Nephron progenitor cell (in vitro differentiated cells): ENCODE measurements at regions not wholly inside any gene's neighbourhood (a gene's known extent, or its start where the extent isn't known, plus 50 kb on each side); places are given as distances from the start of the nearest gene placed in this dataset.

Source experiments
- DNase-seq: peaks from one replicate; pipeline ENCODE4 v3.0.0; 2021
- H3K27ac Mint-ChIP-seq: 2 replicates; pipeline ENCODE4 v1.8.0; 2021; ENCODE audit warnings: mild to moderate bottlenecking, moderate library complexity, mixed read lengths
- H3K27me3 Mint-ChIP-seq: 2 replicates; pipeline ENCODE4 v1.8.0; 2021; ENCODE audit warnings: mild to moderate bottlenecking, low read depth, mixed read lengths; ENCODE audit not compliant: poor library complexity
- H3K36me3 Mint-ChIP-seq: 2 replicates; pipeline ENCODE4 v1.8.0; 2021; ENCODE audit warnings: low read depth, mixed read lengths
- H3K4me1 Mint-ChIP-seq: 2 replicates; pipeline ENCODE4 v1.8.0; 2021; ENCODE audit warnings: mixed read lengths
- H3K4me3 Mint-ChIP-seq: 2 replicates; pipeline ENCODE4 v1.8.0; 2021; ENCODE audit warnings: mild to moderate bottlenecking, moderate library complexity, mixed read lengths
- H3K9me3 Mint-ChIP-seq: 2 replicates; pipeline ENCODE4 v1.8.0; 2021; ENCODE audit warnings: mild to moderate bottlenecking, moderate library complexity, mixed read lengths
- TF ChIP-seq, protein P1 (sequence below): fragments of 200-600 bp; sonication (generic); IDR thresholded peaks from 2 replicates; pipeline ENCODE4 v1.5.0; 2021; ENCODE audit warnings: antibody characterized with exemption

GRCh38 chr11:95702526-95702925, 87.1 kb downstream of the FAM76B start:
- Mint-ChIP-seq H3K4me3 (no peak overlapping the region), H3K4me1 (peaks cover 24% of the 10 kb centered on the region), H3K27ac (no peak overlapping the region), H3K27me3 (no peaks in the 10 kb centered on the region), H3K9me3 (no peaks in the 10 kb centered on the region), H3K36me3 (no peaks in the 10 kb centered on the region)
- TF ChIP-seq, protein P1, sequence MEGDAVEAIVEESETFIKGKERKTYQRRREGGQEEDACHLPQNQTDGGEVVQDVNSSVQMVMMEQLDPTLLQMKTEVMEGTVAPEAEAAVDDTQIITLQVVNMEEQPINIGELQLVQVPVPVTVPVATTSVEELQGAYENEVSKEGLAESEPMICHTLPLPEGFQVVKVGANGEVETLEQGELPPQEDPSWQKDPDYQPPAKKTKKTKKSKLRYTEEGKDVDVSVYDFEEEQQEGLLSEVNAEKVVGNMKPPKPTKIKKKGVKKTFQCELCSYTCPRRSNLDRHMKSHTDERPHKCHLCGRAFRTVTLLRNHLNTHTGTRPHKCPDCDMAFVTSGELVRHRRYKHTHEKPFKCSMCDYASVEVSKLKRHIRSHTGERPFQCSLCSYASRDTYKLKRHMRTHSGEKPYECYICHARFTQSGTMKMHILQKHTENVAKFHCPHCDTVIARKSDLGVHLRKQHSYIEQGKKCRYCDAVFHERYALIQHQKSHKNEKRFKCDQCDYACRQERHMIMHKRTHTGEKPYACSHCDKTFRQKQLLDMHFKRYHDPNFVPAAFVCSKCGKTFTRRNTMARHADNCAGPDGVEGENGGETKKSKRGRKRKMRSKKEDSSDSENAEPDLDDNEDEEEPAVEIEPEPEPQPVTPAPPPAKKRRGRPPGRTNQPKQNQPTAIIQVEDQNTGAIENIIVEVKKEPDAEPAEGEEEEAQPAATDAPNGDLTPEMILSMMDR: no peak
- DNase-seq: no peak

- H3K27me3 Mint-ChIP-seq: peaks cover 3% of the 10 kb centered on the region
- no peak for DNase-seq
- H3K27ac Mint-ChIP-seq: peak overlapping the region; percentile 27
Observed at GRCh38 chr11:95700471-95700817, 89.1 kb downstream of the FAM76B start.

DNA sequence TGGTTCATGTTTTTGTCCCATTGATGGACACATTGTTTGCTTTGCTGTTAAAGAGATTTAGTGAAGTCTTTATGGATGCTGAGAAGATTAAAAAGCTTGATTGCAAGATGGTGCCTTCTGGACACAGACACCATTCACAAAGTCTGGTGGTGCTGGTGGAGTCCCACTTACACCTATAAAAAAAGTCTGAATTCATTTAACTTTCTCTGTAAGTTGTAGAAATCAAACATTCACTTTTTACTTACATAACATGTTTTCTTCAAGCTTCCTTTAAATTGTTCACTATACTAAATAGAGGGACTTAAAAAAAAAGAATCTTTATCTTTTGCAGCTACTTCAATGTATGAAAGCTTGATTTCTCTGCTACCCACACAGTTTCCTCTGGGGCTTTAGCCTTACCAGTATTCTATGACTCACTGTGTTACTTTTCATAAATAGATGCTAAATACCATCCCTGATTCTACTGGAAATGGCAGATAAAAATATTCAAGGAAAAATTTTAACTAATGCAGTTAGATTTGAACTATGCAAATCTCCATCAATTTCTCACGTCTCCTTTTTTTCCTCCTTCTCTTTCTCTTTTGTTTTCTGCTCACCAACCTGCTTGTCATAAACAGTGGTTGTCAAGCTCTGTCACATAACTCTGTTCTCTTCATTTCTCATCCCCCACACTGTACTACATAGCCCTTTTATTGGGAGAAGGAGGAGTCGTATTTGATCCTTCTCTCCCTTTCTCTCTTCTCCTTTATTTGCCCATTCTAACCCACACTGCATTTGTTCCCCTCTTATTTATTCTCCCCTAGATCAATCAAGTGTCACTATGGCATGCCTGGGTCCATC, 89.7 kb downstream of the FAM76B start:
- DNase-seq: no peak
- H3K27ac Mint-ChIP-seq: peak overlapping the region; percentile 27
- H3K9me3 Mint-ChIP-seq: no peaks in the 10 kb centered on the region
- H3K27me3 Mint-ChIP-seq: peaks cover 3% of the 10 kb centered on the region
- TF ChIP-seq, protein P1: no peak
- H3K4me3 Mint-ChIP-seq: no peak overlapping the region
- H3K4me1 Mint-ChIP-seq: peaks cover 29% of the 10 kb centered on the region
- no peaks in the 10 kb centered on the region for H3K36me3 Mint-ChIP-seq

More at GRCh38 chr11:95700471-95700817, 89.1 kb downstream of the FAM76B start:
- Mint-ChIP-seq H3K9me3 (no peaks in the 10 kb centered on the region), H3K4me3 (no peak overlapping the region), H3K36me3 (no peaks in the 10 kb centered on the region), H3K4me1 (peaks cover 29% of the 10 kb centered on the region)
- TF ChIP-seq, protein P1: no peak

DNA sequence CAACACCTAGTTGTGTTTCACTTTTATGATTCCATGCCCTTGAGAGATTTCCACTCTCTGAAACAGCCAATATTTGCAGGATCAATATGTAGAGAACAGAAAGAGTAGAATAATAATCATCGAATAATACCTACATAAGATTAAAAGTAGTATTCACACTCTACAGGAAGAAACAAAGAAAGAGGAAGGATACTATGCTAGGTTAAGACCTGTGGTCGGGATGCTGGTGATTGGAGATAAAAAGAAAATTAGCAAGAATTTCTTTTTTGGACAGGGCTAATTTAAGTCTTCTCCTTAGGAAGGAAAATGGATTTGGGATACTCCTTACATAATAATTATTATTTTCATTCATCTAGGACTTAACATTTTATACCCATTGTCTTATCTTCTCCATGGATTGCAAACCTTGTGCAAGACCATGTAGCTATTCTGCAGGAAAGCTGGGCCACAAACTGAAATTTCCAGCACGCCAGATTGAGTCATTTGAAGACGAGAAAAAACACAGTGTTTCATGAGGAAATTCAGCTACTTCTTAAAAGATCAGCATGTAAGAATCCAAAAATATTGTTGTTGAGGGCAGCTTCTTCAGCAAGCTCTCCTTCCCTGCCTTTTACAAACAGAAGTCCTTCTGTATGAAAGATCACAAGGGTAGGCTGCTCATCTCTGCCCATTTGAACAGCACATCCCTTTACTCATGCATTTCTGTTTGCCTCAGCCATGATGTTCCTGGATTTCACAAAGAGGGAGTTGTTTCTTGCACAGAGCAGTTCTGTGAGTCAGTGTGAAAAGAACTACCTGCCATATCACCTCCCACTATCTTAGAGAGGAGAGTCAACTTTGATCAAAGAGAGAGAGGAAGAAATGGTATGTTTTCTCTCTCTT, 90.7 kb downstream of the FAM76B start:
- H3K4me1 Mint-ChIP-seq: peaks cover 29% of the 10 kb centered on the region
- H3K27me3 Mint-ChIP-seq: peaks cover 3% of the 10 kb centered on the region
- H3K27ac Mint-ChIP-seq: no peak overlapping the region
- DNase-seq: no peak
- H3K4me3 Mint-ChIP-seq: no peak overlapping the region
- no peaks in the 10 kb centered on the region for H3K9me3 Mint-ChIP-seq
- no peaks in the 10 kb centered on the region for H3K36me3 Mint-ChIP-seq
- TF ChIP-seq, protein P1: no peak

GRCh38 chr11:95697614-95698408, 91.8 kb downstream of the FAM76B start:
- peaks cover 3% of the 10 kb centered on the region for H3K27me3 Mint-ChIP-seq
- no peaks in the 10 kb centered on the region for H3K36me3 Mint-ChIP-seq
- no peak for DNase-seq
- H3K9me3 Mint-ChIP-seq: no peaks in the 10 kb centered on the region
- no peak overlapping the region for H3K27ac Mint-ChIP-seq
- peaks cover 29% of the 10 kb centered on the region for H3K4me1 Mint-ChIP-seq
- no peak overlapping the region for H3K4me3 Mint-ChIP-seq
- TF ChIP-seq, protein P1: no peak
